ENCODE measurements at regions not wholly inside any gene's neighbourhood (a gene's known extent, or its start where the extent isn't known, plus 50 kb on each side); places are given as distances from the start of the nearest gene placed in this dataset.

GRCh38 chr9:16308645-16309044 lies 561.8 kb downstream of the BNC2 start:
- Histone ChIP-seq H3K27me3 (no peaks in the 10 kb centered on the region), H3K4me2 (no peak overlapping the region), H3K9me2 (replicated peaks; ENCODE audit: insufficient read depth) (no peaks in the 10 kb centered on the region), H3K27ac (peak overlapping the region; percentile 60), H4K20me1 (ENCODE audit: insufficient read depth, poor library complexity, severe bottlenecking) (no peaks in the 10 kb centered on the region), H3K4me1 (ENCODE audit: insufficient read depth) (peaks cover 21% of the 10 kb centered on the region), H3K4me3 (no peak overlapping the region), H2AFZ (no peak overlapping the region), H3K36me3 (replicated peaks; ENCODE audit: insufficient read depth, low read depth) (no peaks in the 10 kb centered on the region), H3K9me3 (ENCODE audit: low read depth) (no peaks in the 10 kb centered on the region), H3K79me2 (no peaks in the 10 kb centered on the region)
- TF ChIP-seq EZH2 (IDR thresholded peaks at IDR 0.05; ENCODE audit: borderline replicate concordance) (no peak), EZH2phosphoT487 (IDR thresholded peaks at IDR 0.05; ENCODE audit: low read depth, severe bottlenecking, unreplicated experiment) (no peak), CTCF (IDR thresholded peaks at IDR 0.05; ENCODE audit: poor library complexity) (no peak)
- WGBS (ENCODE audit: low lambda C conversion rate, missing lambda C conversion rate): 81% methylated on average over 5 of the region's 5 CpGs
- no peak for DNase-seq (ENCODE audit: low spot score)

- H3K4me3 ChIP-seq: no peak overlapping the region
- H3K4me1 ChIP-seq (ENCODE audit: insufficient read depth): peaks cover 21% of the 10 kb centered on the region
- no peaks in the 10 kb centered on the region for H3K9me2 ChIP-seq (replicated peaks; ENCODE audit: insufficient read depth)
- H4K20me1 ChIP-seq (ENCODE audit: insufficient read depth, poor library complexity, severe bottlenecking): no peaks in the 10 kb centered on the region
- TF ChIP-seq CTCF (IDR thresholded peaks at IDR 0.05; ENCODE audit: poor library complexity): no peak
- TF ChIP-seq EZH2phosphoT487 (IDR thresholded peaks at IDR 0.05; ENCODE audit: low read depth, severe bottlenecking, unreplicated experiment): no peak
- TF ChIP-seq EZH2 (IDR thresholded peaks at IDR 0.05; ENCODE audit: borderline replicate concordance): no peak
- peak overlapping the region; percentile 60 for H3K27ac ChIP-seq
- H3K9me3 ChIP-seq (ENCODE audit: low read depth): no peaks in the 10 kb centered on the region
- no peak overlapping the region for H2AFZ ChIP-seq
- no peaks in the 10 kb centered on the region for H3K27me3 ChIP-seq
- WGBS (ENCODE audit: low lambda C conversion rate, missing lambda C conversion rate): 78% methylated on average over 5 of the region's 5 CpGs
- H3K4me2 ChIP-seq: no peak overlapping the region
- H3K79me2 ChIP-seq: no peaks in the 10 kb centered on the region
- DNase-seq (ENCODE audit: low spot score): no peak
- H3K36me3 ChIP-seq (replicated peaks; ENCODE audit: insufficient read depth, low read depth): no peaks in the 10 kb centered on the region
These were observed 561.4 kb downstream of the BNC2 start for GRCh38 chr9:16309082-16309468.

GRCh38 chr9:16309469-16310271 lies 560.8 kb downstream of the BNC2 start:
- H3K4me3 ChIP-seq: no peak overlapping the region
- no peaks in the 10 kb centered on the region for H3K36me3 ChIP-seq (replicated peaks; ENCODE audit: insufficient read depth, low read depth)
- WGBS (ENCODE audit: low lambda C conversion rate, missing lambda C conversion rate): 61% methylated on average over 24 of the region's 24 CpGs
- no peaks in the 10 kb centered on the region for H3K9me2 ChIP-seq (replicated peaks; ENCODE audit: insufficient read depth)
- H3K4me2 ChIP-seq: no peak overlapping the region
- DNase-seq (ENCODE audit: low spot score): peak; percentile 60
- no peaks in the 10 kb centered on the region for H3K9me3 ChIP-seq (ENCODE audit: low read depth)
- H3K27me3 ChIP-seq: no peaks in the 10 kb centered on the region
- no peak overlapping the region for H2AFZ ChIP-seq
- TF ChIP-seq CTCF (IDR thresholded peaks at IDR 0.05; ENCODE audit: poor library complexity) (no peak), EZH2phosphoT487 (IDR thresholded peaks at IDR 0.05; ENCODE audit: low read depth, severe bottlenecking, unreplicated experiment) (no peak), EZH2 (IDR thresholded peaks at IDR 0.05; ENCODE audit: borderline replicate concordance) (no peak)
- H3K79me2 ChIP-seq: no peaks in the 10 kb centered on the region
- H3K27ac ChIP-seq: peak overlapping the region; percentile 79
- no peaks in the 10 kb centered on the region for H4K20me1 ChIP-seq (ENCODE audit: insufficient read depth, poor library complexity, severe bottlenecking)
- H3K4me1 ChIP-seq (ENCODE audit: insufficient read depth): peaks cover 21% of the 10 kb centered on the region
